ENCODE measurements at regions not wholly inside any gene's neighbourhood (a gene's known extent, or its start where the extent isn't known, plus 50 kb on each side); places are given as distances from the start of the nearest gene placed in this dataset.

DNA sequence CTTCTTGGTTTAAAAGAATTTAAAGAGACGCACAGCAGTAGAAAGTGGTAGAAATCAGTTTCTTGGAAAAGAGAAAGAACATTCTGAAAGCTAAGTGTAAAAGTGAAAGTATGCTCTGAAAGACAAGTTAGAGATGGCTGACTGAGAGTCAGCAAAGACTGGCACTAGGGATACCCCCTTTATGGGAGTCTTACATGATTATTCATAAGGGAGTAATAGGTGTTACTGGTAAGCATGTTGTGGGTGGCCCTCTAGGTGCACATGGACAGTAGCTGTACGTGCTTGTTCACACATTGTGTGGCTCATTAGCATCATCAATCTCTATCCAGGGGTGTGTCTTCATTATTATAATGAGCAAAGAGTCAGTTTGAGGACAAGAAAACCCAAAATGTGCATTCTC is 816.2 kb downstream of the CBLN2 start:
- no peak for DNase-seq (ENCODE audit: low spot score)
- H3K36me3 Mint-ChIP-seq (ENCODE audit: low read depth), result no peaks in the 10 kb centered on the region
- H3K4me3 Mint-ChIP-seq, result no peak overlapping the region
- no peaks in the 10 kb centered on the region for H3K9me3 Mint-ChIP-seq
- H3K27me3 Mint-ChIP-seq (ENCODE audit: low read depth), result no peaks in the 10 kb centered on the region
- no peaks in the 10 kb centered on the region for H3K4me1 Mint-ChIP-seq (ENCODE audit: low read depth)
- no peak overlapping the region for H3K27ac Mint-ChIP-seq

DNA sequence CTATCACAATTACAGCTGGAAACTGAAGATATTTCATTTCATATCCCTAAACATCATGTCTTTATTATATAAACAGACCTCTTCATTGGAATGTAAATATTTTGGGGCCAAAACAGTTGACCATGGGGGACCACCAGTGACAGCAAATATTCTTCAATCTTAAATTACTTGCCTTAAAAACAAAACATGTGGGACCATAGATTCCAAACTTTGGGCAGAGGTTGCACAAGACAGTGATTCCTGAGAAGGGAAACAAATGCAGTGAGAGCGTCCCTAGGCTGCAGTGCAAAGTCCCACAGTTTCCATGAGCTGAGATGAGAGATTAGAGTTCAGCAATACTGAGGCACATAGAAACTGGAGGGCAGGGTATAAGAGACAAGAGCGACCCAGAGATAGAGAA is 818.9 kb downstream of the CBLN2 start:
- no peaks in the 10 kb centered on the region for H3K27me3 Mint-ChIP-seq (ENCODE audit: low read depth)
- H3K27ac Mint-ChIP-seq, result no peak overlapping the region
- no peaks in the 10 kb centered on the region for H3K4me1 Mint-ChIP-seq (ENCODE audit: low read depth)
- H3K36me3 Mint-ChIP-seq (ENCODE audit: low read depth), result no peaks in the 10 kb centered on the region
- H3K4me3 Mint-ChIP-seq, result no peak overlapping the region
- H3K9me3 Mint-ChIP-seq, result no peaks in the 10 kb centered on the region
- DNase-seq (ENCODE audit: low spot score), result no peak

DNA sequence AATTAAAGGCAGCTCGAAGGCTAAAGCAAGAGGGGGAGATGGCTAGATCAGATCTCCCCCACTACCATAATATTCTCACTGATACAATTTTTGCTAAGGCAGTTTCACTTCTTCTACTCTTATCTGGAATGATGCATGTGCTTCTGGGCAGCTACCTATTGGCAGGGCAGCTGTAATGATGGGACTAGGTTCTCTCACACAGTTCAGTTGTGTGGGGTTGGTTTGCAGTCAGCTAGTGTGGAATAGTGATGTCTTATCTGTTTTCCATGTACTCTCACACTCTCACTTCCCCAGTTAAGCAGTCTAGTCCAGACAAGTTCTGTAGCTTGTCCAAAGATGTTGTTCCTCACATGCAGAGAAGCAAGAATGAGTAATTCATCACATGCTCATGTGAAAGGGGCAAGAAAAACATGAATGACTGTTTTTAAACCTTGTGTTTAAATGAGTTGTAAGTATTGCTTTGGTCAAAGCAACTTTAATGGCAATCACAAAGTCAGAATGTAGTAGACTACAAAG is 836.1 kb downstream of the CBLN2 start:
- no peaks in the 10 kb centered on the region for H3K27me3 Mint-ChIP-seq (ENCODE audit: low read depth)
- no peaks in the 10 kb centered on the region for H3K36me3 Mint-ChIP-seq (ENCODE audit: low read depth)
- no peak overlapping the region for H3K27ac Mint-ChIP-seq
- H3K4me3 Mint-ChIP-seq, result no peak overlapping the region
- no peaks in the 10 kb centered on the region for H3K9me3 Mint-ChIP-seq
- no peaks in the 10 kb centered on the region for H3K4me1 Mint-ChIP-seq (ENCODE audit: low read depth)
- no peak for DNase-seq (ENCODE audit: low spot score)

DNA sequence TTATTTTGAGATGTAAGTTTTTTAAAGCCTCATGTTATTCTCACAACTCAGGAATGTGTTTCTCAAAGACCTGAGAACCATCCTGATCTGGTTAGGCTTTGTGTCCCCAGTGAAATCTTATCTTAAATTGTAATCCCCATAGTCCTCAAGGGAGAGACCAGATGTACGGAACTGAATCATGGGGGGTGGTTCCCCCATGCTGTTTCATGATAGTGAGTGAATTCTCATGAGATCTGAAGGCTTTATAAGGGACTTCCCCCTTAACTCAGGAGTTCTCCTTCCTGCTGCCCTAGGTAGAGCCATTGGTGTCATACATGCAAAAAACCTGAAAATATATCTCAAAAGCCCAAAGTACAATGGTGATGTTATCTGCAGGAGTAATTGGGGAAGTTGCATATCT is 836.7 kb downstream of the CBLN2 start:
- H3K4me3 Mint-ChIP-seq, result no peak overlapping the region
- no peak overlapping the region for H3K27ac Mint-ChIP-seq
- no peaks in the 10 kb centered on the region for H3K4me1 Mint-ChIP-seq (ENCODE audit: low read depth)
- no peaks in the 10 kb centered on the region for H3K9me3 Mint-ChIP-seq
- no peaks in the 10 kb centered on the region for H3K36me3 Mint-ChIP-seq (ENCODE audit: low read depth)
- no peaks in the 10 kb centered on the region for H3K27me3 Mint-ChIP-seq (ENCODE audit: low read depth)
- no peak for DNase-seq (ENCODE audit: low spot score)

DNA sequence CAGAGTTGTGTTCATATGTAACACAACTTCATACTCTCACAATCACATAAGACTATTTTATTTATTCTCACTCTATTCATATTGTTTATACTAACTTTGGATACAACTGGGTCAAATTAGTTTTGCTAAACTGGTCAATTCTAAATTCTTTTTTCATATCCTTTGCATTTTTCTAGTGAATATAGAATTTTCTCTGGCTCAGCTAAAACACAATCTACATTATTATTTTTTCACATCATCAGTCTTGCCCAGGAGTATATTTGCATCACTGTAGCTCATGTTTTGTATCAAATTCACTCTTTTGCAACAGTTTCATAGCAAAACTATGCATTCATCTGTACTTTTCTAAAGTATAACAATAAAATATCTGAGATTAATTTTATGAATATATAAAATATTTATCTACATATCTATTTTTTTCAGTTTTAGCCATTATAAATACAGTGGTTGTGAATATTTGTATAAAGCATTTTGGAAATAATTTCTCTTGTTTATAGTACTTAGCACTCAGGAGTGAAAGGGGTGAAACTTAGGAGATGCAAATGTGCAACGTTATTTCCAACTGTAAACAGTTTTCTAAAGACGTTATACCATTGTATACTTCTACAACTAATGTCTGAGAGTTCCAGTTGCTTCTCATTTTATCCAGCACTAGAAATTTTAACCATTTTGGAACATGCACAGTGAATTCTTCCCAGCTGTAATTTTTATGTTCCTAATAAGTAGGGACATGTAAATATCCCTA is 854.6 kb downstream of the CBLN2 start:
- H3K27me3 Mint-ChIP-seq (ENCODE audit: low read depth), result no peaks in the 10 kb centered on the region
- H3K4me1 Mint-ChIP-seq (ENCODE audit: low read depth), result no peaks in the 10 kb centered on the region
- H3K27ac Mint-ChIP-seq, result no peak overlapping the region
- no peaks in the 10 kb centered on the region for H3K36me3 Mint-ChIP-seq (ENCODE audit: low read depth)
- DNase-seq (ENCODE audit: low spot score), result no peak
- H3K9me3 Mint-ChIP-seq, result peaks cover 5% of the 10 kb centered on the region
- H3K4me3 Mint-ChIP-seq, result no peak overlapping the region

DNA sequence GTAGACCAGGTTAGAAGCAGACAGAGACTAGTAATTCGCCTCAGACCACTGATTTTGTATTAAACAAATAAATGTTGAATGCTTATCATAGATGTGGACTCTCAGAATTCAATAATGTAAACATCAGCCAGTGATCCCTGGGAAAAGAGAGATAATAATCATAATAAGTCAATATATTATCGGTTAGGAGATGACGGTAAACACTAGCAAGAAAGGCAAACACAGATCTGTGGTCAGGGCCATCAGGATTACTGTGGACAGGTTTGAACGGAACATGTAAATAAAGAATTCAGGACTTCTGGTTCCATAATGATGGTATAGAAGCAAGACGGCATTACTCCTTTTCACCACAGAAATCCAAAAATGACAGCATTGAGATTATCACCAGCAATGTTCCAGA is 861.6 kb downstream of the CBLN2 start:
- Mint-ChIP-seq H3K36me3 (ENCODE audit: low read depth) (no peaks in the 10 kb centered on the region), H3K9me3 (peaks cover 17% of the 10 kb centered on the region), H3K4me1 (ENCODE audit: low read depth) (no peaks in the 10 kb centered on the region), H3K4me3 (no peak overlapping the region), H3K27me3 (ENCODE audit: low read depth) (no peaks in the 10 kb centered on the region), H3K27ac (no peak overlapping the region)
- no peak for DNase-seq (ENCODE audit: low spot score)

DNA sequence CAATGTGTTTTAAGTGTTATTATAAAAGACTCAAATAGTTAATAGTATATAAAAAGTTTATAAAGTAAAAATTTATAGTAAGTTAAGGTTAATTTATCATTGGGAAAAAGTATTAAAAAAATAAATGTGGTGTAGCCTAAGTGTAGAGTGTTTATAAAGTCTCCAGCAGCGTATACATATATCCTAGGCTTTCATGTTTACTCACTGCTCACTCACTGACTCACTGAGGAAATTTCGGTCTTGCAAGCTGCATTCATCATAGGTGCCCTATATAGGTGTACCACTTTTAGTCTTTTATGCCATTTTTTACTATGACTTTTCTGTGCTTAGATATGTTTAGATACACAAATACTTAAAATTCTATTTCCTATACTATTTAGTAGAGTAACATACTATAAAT is 866.0 kb downstream of the CBLN2 start:
- no peaks in the 10 kb centered on the region for H3K4me1 Mint-ChIP-seq (ENCODE audit: low read depth)
- no peaks in the 10 kb centered on the region for H3K36me3 Mint-ChIP-seq (ENCODE audit: low read depth)
- DNase-seq (ENCODE audit: low spot score), result no peak
- peaks cover 6% of the 10 kb centered on the region for H3K9me3 Mint-ChIP-seq
- H3K27me3 Mint-ChIP-seq (ENCODE audit: low read depth), result no peaks in the 10 kb centered on the region
- no peak overlapping the region for H3K27ac Mint-ChIP-seq
- no peak overlapping the region for H3K4me3 Mint-ChIP-seq

DNA sequence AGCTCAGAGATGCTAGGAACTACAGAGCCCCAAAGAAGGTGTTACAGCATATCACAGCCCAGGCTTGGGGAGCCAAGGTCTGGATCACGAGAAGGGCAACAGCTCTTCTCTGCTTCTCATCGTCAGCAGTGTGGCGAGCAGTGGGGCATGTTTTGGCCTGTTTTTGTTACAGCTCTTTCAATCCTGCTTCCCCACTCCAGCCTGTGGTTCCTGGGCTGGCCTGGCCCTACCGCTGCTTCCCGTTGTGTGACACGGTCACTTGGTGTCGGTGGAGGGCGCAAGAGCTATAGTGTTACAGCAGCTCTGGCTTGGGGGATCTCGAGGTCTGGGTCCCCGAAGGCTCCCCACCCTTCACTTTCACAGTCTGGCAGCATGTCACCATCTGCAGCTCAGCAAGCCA is 870.2 kb downstream of the CBLN2 start:
- H3K27me3 Mint-ChIP-seq (ENCODE audit: low read depth), result no peaks in the 10 kb centered on the region
- no peak overlapping the region for H3K4me3 Mint-ChIP-seq
- H3K36me3 Mint-ChIP-seq (ENCODE audit: low read depth), result no peaks in the 10 kb centered on the region
- H3K27ac Mint-ChIP-seq, result no peak overlapping the region
- H3K4me1 Mint-ChIP-seq (ENCODE audit: low read depth), result no peaks in the 10 kb centered on the region
- H3K9me3 Mint-ChIP-seq, result peaks cover under 1% of the 10 kb centered on the region
- DNase-seq (ENCODE audit: low spot score), result no peak

DNA sequence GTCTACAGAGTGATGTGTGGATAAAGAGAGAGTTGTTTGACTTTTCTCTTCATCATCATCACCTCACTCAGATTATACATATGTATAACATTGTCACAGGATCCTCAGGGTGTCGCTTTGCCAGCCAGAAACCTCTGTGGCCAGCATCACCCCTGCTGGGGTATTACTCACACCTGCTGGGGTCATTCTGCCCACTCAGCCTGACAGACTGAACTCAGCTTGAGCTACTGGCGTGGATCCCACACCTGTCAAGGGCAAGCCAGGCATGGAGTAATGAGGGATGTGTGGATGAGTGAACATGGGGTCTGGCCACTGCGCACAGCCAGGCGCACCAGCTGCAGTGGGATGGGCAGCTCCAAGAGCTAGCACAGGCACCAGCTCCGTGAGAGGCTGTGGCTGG is 870.6 kb downstream of the CBLN2 start:
- Mint-ChIP-seq H3K36me3 (ENCODE audit: low read depth) (no peaks in the 10 kb centered on the region), H3K27me3 (ENCODE audit: low read depth) (no peaks in the 10 kb centered on the region), H3K4me3 (no peak overlapping the region), H3K4me1 (ENCODE audit: low read depth) (no peaks in the 10 kb centered on the region), H3K9me3 (no peaks in the 10 kb centered on the region), H3K27ac (no peak overlapping the region)
- no peak for DNase-seq (ENCODE audit: low spot score)

DNA sequence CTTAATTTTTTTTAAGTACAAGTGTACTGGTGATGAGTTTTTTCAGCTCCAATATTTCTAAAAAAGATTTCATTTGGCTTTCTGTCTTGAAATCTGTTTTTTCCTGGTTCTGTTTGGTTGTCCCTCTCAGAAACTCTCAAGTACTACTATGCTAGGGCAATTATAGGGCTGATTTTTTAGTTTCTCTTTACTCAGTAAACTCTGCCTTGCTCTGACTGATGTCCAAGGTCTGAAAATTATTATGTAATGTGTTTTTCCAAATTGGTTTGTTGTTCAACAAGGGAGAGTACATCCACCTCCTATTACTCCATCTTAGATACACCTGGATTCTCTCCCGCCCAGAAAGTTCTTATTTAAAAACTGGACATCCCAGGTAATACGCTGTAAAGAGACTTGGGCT is 877.7 kb downstream of the CBLN2 start:
- Mint-ChIP-seq H3K27ac (no peak overlapping the region), H3K27me3 (ENCODE audit: low read depth) (no peaks in the 10 kb centered on the region), H3K4me3 (no peak overlapping the region), H3K36me3 (ENCODE audit: low read depth) (no peaks in the 10 kb centered on the region), H3K9me3 (no peaks in the 10 kb centered on the region), H3K4me1 (ENCODE audit: low read depth) (no peaks in the 10 kb centered on the region)
- DNase-seq (ENCODE audit: low spot score), result no peak

DNA sequence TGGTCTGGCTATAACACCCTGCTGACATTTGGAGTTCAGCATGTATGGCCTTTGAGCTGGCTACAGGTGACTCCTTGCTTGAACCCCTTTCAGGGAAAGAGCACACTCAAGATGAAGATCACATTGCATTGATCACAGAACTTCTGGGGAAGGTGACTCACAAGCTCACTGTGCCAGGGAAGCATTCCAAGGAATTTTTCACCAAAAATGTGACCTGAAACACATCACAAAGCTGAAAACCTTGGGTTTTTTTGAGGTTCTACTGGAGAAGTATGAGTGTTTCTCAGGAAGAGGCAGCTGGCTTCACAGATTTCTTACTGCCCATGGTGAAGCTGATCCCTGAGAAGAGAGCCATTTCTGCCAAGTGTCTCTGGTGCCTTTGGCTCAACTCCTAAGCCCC is 879.0 kb downstream of the CBLN2 start:
- no peaks in the 10 kb centered on the region for H3K9me3 Mint-ChIP-seq
- no peak overlapping the region for H3K27ac Mint-ChIP-seq

DNA sequence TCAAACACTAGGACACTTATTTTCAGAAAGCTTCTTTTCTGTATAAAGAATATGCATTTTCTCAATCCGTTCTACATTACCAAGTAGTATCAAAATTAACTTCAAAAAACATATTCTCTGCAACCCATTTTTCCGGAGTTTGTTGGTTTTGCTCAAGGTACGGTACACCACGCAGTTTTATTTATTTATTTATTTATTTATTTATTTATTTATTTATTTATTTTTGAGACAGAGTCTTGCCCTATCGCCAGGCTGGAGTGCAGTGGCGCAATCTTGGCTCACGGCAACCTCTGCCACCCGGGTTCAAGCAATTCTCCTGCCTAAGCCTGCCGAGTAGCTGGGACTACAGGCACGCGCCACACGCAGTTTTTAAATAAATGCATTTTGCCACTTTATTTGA is 900.3 kb downstream of the CBLN2 start:
- Mint-ChIP-seq H3K36me3 (ENCODE audit: low read depth) (no peaks in the 10 kb centered on the region), H3K27me3 (ENCODE audit: low read depth) (no peaks in the 10 kb centered on the region), H3K27ac (no peak overlapping the region), H3K9me3 (no peaks in the 10 kb centered on the region), H3K4me1 (ENCODE audit: low read depth) (no peaks in the 10 kb centered on the region), H3K4me3 (no peak overlapping the region)
- DNase-seq (ENCODE audit: low spot score), result no peak

More for the DNA sequence above, 879.0 kb downstream of the CBLN2 start:
- Mint-ChIP-seq H3K4me1 (ENCODE audit: low read depth) (no peaks in the 10 kb centered on the region), H3K4me3 (no peak overlapping the region), H3K27me3 (ENCODE audit: low read depth) (no peaks in the 10 kb centered on the region), H3K36me3 (ENCODE audit: low read depth) (no peaks in the 10 kb centered on the region)
- no peak for DNase-seq (ENCODE audit: low spot score)

DNA sequence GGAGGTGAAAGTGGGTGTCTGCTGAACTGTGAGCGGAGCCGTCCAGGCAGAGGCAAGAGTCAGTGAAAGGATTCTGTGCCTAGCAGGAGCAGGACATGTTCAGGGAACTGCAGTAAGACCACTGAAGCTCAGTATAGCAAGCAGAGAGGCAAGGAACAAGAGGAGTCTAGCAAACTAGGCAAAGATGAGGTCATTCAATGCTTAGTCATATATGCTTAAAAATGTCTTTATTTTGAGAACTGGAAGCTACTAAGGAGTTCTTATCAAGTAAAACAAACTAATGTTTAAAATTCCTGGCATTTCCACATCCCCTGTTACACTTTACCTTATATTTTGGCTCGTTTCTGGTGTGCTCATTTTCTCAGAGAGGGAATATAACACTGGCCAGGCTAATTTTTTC is 913.4 kb downstream of the CBLN2 start:
- no peaks in the 10 kb centered on the region for H3K4me1 Mint-ChIP-seq (ENCODE audit: low read depth)
- H3K27ac Mint-ChIP-seq, result no peak overlapping the region
- no peaks in the 10 kb centered on the region for H3K36me3 Mint-ChIP-seq (ENCODE audit: low read depth)
- no peak for DNase-seq (ENCODE audit: low spot score)
- no peak overlapping the region for H3K4me3 Mint-ChIP-seq
- H3K27me3 Mint-ChIP-seq (ENCODE audit: low read depth), result no peaks in the 10 kb centered on the region
- no peaks in the 10 kb centered on the region for H3K9me3 Mint-ChIP-seq

DNA sequence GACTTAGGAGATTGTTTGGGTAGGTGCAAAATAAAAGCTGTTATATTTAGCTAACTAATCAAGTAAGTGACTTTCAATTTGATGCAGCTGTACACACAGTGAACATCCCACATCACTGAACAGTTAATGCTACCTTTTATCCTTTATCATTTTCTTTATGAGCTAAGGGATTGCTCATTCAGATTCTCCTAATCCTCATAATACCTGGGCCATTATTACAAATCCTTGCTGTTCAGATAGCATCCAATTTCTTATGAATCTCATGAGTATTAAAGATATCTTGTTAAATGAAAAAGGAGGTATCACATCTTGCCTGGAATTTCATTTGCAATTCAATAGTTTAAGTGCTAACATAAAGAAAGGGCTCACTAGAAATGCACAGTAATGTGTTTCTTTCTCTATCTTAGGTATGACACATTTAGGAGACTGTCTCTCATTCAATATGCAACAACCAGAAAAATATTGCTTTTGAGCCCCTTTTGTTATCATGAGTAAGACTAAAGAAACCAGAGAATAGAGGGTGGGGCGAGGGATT is 918.5 kb downstream of the CBLN2 start:
- H3K4me1 Mint-ChIP-seq (ENCODE audit: low read depth), result no peaks in the 10 kb centered on the region
- H3K27ac Mint-ChIP-seq, result no peak overlapping the region
- no peak overlapping the region for H3K4me3 Mint-ChIP-seq
- H3K27me3 Mint-ChIP-seq (ENCODE audit: low read depth), result no peaks in the 10 kb centered on the region
- no peaks in the 10 kb centered on the region for H3K9me3 Mint-ChIP-seq
- no peak for DNase-seq (ENCODE audit: low spot score)
- H3K36me3 Mint-ChIP-seq (ENCODE audit: low read depth), result no peaks in the 10 kb centered on the region

DNA sequence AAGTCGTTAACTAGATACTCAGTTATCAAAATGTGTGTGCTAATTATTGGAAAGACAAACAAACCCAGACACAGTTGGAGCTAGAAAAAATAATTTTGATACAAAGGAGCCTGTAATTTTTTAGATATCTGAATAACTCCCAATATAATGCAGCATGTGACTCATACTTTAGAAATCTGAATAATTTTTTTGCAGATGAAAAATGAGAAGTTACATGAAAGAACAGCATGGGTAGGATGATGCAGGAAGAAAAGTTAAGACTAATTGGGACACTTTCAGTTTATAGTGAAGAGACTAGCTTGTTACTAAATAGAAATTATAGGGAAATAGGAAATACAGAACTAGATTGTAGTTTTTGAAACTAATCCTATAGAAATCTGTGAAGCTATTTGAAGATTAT is 945.8 kb downstream of the CBLN2 start:
- Mint-ChIP-seq H3K36me3 (ENCODE audit: low read depth) (no peaks in the 10 kb centered on the region), H3K9me3 (no peaks in the 10 kb centered on the region), H3K4me1 (ENCODE audit: low read depth) (no peaks in the 10 kb centered on the region), H3K27ac (no peak overlapping the region), H3K4me3 (no peak overlapping the region), H3K27me3 (ENCODE audit: low read depth) (no peaks in the 10 kb centered on the region)
- no peak for DNase-seq (ENCODE audit: low spot score)

Measured in T-helper 2 cell treated with Interferon-gamma antibody and Interleukin-4, amounts not matched to agents 5 μg/mL and 100 μg/mL, for 36 hours (primary cell).